Jurkat, Clone E6-1 (cell line): ENCODE measurements at regions not wholly inside any gene's neighbourhood (a gene's known extent, or its start where the extent isn't known, plus 50 kb on each side); places are given as distances from the start of the nearest gene placed in this dataset.

Source experiments
- DNase-seq: peaks from one replicate; pipeline ENCODE4 v3.0.0-alpha.2; 2011; ENCODE audit warnings: low read depth, low spot score
- H3K4me3 ChIP-seq: 2 replicates; pipeline ENCODE4 v1.5.1; 2011; ENCODE audit warnings: mild to moderate bottlenecking, low read length, control low read depth, moderate library complexity

DNA sequence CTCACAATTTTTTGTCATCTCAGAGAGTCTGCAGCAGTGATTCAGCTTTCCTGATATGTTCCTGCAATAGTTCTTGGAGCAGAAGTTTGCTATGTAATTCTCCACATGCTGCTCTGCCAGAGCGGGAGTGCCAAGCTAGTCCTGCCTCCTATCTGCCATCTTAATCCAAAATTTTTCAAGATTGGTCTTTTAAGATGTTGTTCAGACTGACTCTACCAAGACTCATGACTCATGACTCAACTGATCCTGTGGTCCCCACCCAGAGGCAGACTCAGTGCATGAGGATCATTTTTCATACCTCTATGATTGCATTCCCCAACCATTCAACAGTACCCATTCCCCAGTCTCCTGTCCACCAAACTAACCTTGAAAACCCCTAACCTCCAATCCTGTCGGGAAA is 470.8 kb downstream of the INHBA start:
- no peak overlapping the region for H3K4me3 ChIP-seq
- DNase-seq = no peak

DNA sequence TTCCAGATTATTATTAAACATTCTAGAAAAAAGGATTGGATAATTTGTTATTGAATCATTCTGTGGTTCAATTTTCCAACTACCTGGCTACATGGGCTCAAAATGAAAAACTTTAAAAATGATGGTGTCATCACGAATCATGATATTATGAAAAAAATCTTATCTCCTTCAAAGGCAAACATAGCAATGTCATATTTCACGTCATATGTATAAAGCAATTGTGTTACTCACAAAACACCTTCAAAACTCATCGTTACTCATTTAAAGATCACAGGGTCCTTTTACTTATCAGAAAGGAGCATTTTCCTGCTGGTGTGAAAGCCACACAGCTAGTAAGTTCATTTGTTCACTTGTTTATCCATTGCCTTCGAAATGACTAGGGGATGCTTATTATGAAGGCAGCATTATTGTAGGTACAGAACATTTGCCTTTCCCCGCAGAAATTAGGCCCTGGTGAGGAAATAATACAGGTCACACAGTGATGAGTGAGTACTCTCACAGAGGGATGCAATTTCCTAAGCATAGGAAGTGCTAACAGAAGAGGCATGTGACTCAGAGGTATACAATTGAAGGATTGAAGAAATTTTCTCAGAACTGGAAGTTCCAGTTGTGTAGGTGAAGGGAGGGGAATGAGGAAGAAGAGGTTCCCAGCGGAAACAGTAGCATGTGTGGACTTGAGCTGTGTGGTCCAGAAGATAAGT is 478.7 kb downstream of the INHBA start:
- no peak for DNase-seq
- no peak overlapping the region for H3K4me3 ChIP-seq

DNA sequence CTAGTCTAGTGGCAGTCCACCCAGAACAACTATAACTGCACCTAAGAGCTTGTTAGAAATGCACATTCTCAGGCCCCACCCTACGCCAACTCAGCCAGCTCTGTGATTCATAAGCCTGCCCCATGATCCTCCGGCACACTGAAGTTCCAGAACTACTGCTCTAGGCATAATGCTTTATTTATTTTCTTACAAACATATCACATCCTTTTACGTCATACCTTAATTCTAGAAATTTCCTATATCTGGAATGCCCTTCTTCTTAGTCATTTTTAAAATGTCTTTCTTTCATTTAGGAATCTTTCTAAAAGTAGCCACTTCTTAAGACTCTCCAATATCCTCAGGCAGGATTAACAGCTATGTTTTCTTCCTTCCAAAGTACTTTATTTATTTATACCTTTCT is 480.1 kb downstream of the INHBA start:
- no peak overlapping the region for H3K4me3 ChIP-seq
- DNase-seq = no peak

DNA sequence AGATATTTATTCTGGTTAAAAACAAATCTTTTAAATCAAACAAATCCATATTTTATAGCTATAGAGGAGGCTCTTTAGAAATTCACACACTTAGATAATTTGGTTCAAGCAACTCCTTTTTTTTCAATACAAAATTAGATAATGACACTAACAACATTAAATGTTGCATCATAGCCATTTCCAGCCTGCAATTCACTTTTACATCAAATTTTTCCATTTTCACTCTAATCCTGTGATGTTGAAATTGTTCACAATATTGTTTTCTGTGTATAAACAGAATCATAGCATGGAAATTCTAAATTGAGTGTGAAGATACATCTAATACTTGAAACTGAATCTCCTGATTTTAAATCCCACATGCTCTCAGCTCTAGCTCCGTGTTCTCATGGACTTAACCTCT is 482.6 kb downstream of the INHBA start:
- H3K4me3 ChIP-seq = no peak overlapping the region
- no peak for DNase-seq

DNA sequence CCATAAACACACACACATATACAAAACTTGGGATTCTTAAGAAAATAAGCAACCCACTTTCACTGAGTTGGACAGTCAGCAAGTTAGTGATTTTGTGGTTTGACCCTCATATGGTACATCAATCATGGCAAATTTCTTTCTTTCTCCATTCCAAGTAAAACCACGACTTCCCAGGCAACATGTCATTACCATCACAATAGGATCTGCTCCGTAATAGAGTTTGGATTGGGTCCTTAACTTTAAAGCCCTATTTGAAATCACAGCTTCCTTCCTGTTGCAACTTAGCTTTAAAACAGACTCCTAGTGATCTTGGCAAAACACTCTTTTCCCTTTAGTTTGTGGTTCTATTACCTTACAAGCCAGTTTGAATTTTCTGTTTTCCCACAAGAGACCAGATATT is 483.6 kb downstream of the INHBA start:
- no peak for DNase-seq
- no peak overlapping the region for H3K4me3 ChIP-seq

DNA sequence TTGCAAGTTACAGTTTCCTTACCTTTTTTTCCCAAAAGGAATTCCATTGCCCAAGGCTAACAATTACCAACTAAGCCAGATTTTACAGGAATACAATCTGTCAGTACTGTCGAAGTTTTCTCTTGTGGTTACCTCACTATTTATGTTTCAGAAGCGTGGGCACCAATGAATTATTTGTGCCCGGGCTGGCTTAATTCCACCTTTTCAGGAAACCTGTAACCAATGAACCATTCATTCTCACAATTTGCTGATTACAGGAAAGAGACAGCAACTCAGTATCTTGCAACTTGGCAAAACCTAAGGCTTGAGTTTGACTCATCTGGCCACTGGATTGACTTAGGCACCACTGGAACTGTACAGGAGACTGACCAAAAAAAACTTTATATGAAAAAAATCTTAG is 485.6 kb downstream of the INHBA start:
- no peak for DNase-seq
- no peak overlapping the region for H3K4me3 ChIP-seq

DNA sequence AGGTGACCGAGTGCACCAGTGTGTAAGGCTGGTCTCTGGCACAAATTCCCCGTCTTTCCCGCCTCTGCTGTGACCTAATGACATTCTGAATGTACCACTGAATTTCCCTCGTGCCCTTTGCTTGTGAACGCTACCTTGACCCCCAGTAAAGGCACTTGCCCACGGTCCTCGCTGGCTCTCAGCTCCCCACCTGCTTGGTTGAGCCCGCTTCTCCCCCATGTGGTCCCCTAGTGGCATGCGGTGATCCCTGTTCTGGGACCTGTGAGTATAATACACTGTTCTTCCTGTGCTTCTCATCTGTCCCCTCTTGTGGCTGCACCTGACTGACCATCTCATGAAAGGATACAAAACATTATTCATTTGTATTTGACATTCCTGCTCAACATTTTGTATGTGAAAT is 495.7 kb downstream of the INHBA start:
- H3K4me3 ChIP-seq = no peak overlapping the region
- DNase-seq = no peak

DNA sequence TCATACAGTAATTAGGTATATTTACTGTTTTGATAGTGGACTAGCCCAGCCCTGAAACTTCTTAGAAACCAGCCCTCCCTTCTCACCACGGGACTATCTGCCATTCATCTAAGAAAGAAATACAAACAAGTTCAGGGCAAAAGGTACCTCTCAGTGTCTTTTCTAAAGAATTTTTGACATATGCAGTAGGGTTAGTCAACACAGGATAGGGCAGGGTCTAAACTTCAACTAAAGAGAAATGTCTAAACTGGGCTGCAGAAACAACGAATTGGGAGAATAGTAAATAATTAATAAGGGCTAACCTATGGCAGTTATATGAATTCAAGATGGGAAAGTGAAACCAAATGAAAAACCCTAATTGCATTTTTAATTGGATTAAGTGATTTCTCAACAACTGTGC is 496.6 kb downstream of the INHBA start:
- no peak overlapping the region for H3K4me3 ChIP-seq

DNA sequence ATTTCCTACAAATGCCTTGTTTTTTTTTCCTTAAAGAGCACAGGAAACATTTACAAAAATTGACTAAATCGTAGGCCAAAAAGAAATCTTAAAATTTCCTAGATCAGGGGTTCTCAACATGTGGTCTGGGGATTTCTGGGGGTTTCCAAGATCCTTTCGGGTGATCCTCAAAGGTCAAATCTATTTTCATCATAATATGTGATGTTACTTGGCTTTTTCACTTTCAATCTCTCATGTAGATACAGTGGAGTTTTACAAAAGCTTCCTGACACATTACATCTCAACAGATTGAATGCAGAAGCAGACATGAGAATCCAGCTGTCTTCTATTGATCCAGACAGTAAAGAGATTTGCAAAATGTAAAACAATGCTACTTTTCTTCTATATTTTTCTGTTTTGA is 497.3 kb downstream of the INHBA start:
- no peak for DNase-seq
- H3K4me3 ChIP-seq = no peak overlapping the region

More for the DNA sequence above, 496.6 kb downstream of the INHBA start:
- no peak for DNase-seq

DNA sequence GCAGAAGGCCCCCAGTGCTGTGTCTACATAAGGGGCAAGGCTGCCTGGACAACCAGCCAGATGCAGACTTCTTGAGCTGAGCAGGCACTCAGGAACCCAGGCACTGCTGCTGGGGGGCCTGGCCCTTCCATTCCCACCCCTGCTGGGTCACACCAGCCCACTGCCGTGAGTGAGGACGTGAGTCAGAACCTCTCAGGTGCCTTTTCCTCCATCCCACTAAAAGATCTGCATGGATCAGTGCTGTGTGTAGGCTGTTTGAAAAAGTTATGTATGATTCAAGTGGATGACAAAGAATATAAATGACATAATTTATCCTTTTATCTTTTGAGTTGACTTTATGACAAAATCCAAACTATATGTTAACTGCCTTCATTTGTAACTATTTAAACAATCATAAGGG is 499.3 kb downstream of the INHBA start:
- no peak for DNase-seq

DNA sequence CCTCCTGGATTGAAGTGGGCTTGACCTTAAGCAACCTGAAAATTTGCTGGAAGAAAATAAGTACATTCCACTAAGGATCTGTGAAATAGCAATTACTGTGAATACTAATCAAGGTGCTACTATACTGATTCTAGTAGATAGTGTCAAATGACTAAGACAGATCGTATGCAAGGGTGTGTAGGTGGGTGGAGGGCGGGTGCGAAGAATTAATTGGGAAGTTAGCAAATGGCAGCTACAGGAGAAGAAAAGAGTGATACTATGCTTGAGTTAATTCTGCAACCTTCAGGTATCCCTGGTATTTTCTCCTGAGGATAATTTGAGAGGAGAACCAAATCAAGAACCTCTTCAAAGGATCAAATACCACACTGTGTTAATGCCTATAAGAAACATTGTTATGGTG is 501.9 kb downstream of the INHBA start:
- no peak for DNase-seq
- H3K4me3 ChIP-seq = no peak overlapping the region

More for the DNA sequence above, 499.3 kb downstream of the INHBA start:
- H3K4me3 ChIP-seq = no peak overlapping the region

DNA sequence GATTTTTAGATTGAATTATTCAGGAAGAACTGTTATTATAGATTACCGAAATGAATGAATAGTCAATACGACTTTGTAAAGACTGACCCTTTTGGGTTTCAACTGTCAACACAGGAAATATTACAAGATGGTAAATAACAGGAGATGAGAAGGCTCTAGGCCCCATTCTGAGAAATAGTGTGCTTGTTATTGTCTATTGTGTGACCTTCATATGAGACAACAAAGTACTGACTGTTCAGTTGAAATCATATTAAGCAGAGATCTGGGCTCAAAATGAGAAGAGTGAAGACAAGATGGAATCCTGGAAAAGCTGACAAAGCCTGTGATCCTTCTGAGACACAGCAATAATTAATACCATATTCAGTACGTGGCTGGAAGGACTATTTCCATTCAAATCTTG is 503.8 kb downstream of the INHBA start:
- DNase-seq = no peak
- no peak overlapping the region for H3K4me3 ChIP-seq

DNA sequence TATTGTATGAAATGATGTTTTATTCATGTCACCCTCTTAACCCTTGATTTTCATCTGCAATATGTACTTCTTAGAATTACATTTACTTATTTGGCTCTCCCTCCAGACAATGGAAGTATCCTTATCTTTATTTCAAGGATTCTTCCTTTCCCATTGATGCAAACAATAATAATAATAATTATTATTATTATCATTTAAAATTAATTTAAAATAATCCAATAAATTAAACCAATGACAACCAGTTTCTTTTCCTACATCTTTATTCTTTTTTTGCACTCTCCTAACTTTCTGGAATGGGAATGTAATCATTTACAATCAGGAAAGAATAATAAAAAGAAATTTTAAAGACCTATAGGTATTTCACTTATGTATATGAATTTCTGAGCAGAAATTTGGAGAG is 504.4 kb downstream of the INHBA start:
- no peak overlapping the region for H3K4me3 ChIP-seq
- DNase-seq = no peak

DNA sequence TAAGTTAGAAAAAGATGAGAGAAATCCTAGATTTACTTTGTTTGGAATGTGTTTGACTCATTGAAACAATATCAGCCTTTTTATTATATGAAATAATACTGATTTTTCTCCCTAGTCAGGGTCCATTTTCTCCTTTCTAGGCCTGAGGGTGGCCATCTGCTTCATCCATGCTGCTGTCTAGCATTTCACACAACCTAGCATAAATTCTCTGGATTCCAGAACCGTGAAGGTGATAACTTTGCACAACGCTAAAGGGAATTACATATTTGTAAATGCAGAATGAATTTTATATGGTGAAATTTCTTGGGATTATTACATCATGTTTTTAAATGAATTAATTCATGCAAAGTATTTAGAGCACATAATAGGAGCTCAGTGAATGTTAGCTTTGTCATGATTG is 505.1 kb downstream of the INHBA start:
- no peak for DNase-seq

DNA sequence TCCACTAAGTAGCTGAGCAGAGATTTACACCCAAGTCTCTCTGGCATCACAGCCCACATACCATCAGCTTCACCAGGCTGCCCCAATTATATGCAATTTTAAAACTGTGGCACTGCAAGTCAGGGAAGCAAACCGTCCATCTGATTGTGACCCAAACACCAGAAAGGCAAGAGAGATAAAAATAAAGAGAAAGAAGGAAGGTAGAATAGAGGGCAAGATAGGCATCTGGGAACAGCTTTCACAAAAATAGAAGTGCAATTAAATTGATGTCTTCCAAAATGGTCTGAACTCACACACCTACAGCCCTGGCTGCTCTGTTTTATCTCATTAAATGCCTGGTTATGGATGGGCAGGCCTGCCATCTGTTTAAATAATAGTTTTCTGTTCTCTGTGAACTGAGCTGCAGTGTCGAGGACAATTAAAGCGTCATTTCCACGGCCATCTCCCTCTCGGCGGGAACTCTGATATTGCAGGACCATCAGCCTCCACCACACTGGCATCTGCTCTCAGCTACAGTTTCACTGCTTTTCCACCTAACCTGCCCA is 509.1 kb downstream of the INHBA start:
- no peak for DNase-seq
- H3K4me3 ChIP-seq = no peak overlapping the region

More for the DNA sequence above, 505.1 kb downstream of the INHBA start:
- H3K4me3 ChIP-seq = no peak overlapping the region

DNA sequence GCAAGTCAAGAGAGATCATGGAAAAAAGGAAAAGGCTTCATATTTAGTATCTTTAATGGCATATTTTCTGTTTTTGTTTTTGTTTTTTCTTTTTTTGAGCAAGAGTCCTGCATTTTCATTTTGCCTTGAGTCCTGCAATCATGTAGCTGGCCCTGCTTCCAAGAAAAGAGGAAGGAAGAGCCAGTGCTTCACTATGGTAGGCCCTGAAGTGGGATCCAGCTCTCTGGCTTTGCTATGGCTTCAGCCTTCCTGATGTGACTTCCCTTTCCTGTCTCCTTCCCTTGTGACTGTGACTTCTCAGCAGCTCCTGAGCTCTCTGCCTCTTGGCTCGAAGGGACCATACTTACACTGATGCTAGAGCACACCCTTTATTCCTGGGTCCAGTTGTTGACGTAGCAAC is 512.3 kb downstream of the INHBA start:
- DNase-seq = no peak
- no peak overlapping the region for H3K4me3 ChIP-seq

DNA sequence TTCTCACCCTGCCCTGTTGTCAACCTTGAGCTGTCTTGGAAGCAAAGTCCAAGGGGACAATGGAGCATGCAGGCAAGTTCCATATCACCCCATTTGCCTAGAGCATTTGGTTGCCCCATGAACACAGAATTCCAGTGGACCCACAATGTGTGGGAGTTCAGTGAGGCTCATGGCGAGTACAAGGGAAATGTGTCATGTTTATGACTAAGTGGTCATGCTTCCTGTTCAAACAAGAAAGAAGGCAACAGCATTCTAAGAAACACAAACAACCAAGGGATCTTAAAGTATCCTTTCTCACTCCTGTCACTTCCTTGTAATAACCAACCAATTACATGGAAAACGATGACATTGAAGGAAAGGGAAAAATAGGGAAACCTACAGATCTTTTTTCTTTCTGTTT is 513.0 kb downstream of the INHBA start:
- no peak overlapping the region for H3K4me3 ChIP-seq
- DNase-seq = no peak

DNA sequence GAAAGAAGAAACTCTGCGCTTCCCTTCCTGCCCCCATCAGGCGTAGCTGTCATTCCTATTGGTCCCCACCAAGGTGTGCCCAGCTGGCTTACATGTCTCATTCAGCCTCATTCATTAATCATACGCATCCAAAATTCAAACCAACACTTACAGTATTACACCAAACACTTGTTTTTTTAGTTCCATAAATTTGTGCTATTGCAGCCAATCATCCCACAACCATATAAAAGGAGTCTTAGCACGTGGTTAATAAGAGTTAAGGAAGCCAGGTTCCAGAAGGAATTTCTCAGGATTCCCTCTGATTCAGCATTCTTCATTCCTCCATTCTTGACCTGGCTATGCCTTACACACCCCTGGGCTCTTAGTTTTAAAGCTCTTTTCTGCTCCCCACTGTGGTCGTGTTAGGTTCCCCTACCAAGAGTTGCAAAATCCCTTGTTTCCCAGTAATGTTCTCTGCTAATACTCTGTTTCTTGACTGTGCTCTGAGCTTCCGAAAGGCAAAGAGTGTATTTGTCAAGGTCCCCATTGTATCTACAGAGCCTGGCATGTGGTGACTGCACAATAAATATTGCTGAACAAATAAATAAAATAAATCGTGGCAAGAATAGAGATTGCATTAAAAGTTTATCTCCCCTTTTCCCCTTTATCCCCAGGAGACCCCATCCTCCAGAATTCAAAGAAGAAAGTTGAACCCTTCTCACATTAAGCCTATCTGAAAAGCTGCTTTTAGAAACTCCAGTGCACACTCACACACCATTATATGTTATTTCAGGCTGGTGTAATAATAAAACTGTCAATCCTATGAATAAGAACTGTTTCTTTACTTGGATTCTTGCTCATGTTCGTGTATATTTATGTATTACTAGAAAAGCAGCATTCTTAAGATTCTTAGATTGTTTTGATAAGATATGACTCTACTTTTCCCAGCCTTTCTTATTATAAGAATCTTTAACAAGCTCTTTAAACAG is 514.4 kb downstream of the INHBA start:
- DNase-seq = no peak
- no peak overlapping the region for H3K4me3 ChIP-seq

DNA sequence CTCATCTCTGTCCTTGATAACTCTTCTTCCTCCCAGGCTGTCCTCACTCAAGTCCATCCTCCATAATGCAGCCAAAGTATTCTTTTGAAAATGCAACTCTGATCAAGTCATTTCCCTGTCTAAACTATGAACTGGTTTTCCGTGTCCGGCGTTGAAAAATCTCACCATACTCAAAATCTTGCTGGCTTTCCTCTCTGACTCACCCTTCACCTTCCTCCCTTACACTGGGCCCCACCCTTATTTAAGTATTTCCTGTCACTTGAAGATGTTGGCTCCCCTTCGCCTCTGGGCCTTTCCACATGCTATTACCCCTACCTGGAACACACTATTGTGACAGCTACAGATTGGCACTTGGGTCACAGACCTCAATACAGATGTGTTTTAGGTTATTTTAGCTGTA is 515.6 kb downstream of the INHBA start:
- H3K4me3 ChIP-seq = no peak overlapping the region
- no peak for DNase-seq

DNA sequence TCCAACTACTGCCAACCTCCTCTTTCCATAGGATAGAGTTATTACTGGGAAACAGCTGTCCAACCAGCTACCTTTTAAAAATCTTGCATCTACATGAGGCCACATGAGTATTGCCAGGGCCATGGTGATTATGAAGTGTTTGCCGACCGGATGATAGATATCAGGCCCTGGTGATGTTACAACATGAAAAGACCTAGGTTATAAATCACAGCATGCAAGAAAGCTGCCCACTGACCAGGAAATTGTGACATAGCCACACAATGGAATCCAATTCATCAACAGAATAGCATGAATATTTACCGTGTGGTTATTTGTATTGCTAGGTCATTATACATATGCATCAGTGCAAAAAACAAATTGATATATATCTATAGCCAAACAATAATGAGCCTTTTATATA is 517.0 kb downstream of the INHBA start:
- no peak for DNase-seq
- H3K4me3 ChIP-seq = no peak overlapping the region
